GM23338 (cell line): ENCODE measurements at regions not wholly inside any gene's neighbourhood (a gene's known extent, or its start where the extent isn't known, plus 50 kb on each side); places are given as distances from the start of the nearest gene placed in this dataset.

Source experiments
- ATAC-seq: fragments of 200-7000 bp; cut with Tn5 transposase; 3 replicates; pipeline ENCODE4 v1.9.1; 2020
- DNase-seq: peaks from one replicate; pipeline ENCODE4 v3.0.0-alpha.2; 2015; ENCODE audit warnings: low spot score
- H2AFZ ChIP-seq: fragments of 200-600 bp; sonication (generic); 2 replicates; pipeline ENCODE4 v1.8.0; 2016; ENCODE audit warnings: antibody characterized with exemption, mild to moderate bottlenecking, moderate library complexity
- H3F3A ChIP-seq: fragments of 200-600 bp; sonication (generic); replicated peaks from 2 replicates; pipeline ENCODE4 v1.8.0; 2017; ENCODE audit warnings: antibody characterized with exemption, mixed run types, low read depth
- H3K27ac ChIP-seq: fragments of 200-600 bp; sonication (generic); 2 replicates; pipeline ENCODE4 v1.6.1; 2016; ENCODE audit warnings: low read depth
- H3K27me3 ChIP-seq: fragments of 200-600 bp; sonication (generic); 2 replicates; pipeline ENCODE4 v1.8.0; 2016; ENCODE audit warnings: mild to moderate bottlenecking, mixed run types, moderate library complexity; ENCODE audit not compliant: insufficient read depth
- H3K36me3 ChIP-seq: fragments of 200-600 bp; sonication (generic); 2 replicates; pipeline ENCODE4 v1.8.0; 2016; ENCODE audit warnings: mild to moderate bottlenecking; ENCODE audit not compliant: insufficient read depth
- H3K4me1 ChIP-seq: fragments of 200-600 bp; sonication (generic); 2 replicates; pipeline ENCODE4 v1.8.0; 2016; ENCODE audit warnings: mild to moderate bottlenecking, moderate library complexity; ENCODE audit not compliant: insufficient read depth
- H3K4me2 ChIP-seq: fragments of 200-600 bp; sonication (generic); 2 replicates; pipeline ENCODE4 v1.7.1; 2017; ENCODE audit warnings: mixed run types
- H3K4me3 ChIP-seq: fragments of 200-600 bp; sonication (generic); 2 replicates; pipeline ENCODE4 v1.6.1; 2016; ENCODE audit warnings: mixed run types
- H3K79me2 ChIP-seq: fragments of 200-600 bp; sonication (generic); replicated peaks from 2 replicates; pipeline ENCODE4 v1.8.0; 2017; ENCODE audit warnings: mild to moderate bottlenecking; ENCODE audit not compliant: insufficient read depth
- H3K9me2 ChIP-seq: fragments of 200-600 bp; sonication (generic); 2 replicates; pipeline ENCODE4 v1.8.0; 2017; ENCODE audit not compliant: insufficient read depth
- H4K20me1 ChIP-seq: fragments of 200-600 bp; sonication (generic); replicated peaks from 2 replicates; pipeline ENCODE4 v1.8.0; 2017; ENCODE audit warnings: mild to moderate bottlenecking; ENCODE audit not compliant: insufficient read depth
- H3K27ac Mint-ChIP-seq: 2 replicates; pipeline ENCODE4 v1.8.0; 2020; ENCODE audit warnings: inconsistent platforms, mild to moderate bottlenecking, moderate library complexity, mixed read lengths
- H3K27me3 Mint-ChIP-seq: 3 replicates; pipeline ENCODE4 v1.8.0; 2022; ENCODE audit warnings: low read depth, mild to moderate bottlenecking, moderate library complexity, mixed read lengths, inconsistent platforms; ENCODE audit not compliant: insufficient read depth, poor library complexity
- H3K36me3 Mint-ChIP-seq: 3 replicates; pipeline ENCODE4 v1.8.0; 2021; ENCODE audit warnings: low read depth, mild to moderate bottlenecking, inconsistent platforms, moderate library complexity, mixed read lengths
- H3K4me1 Mint-ChIP-seq: 3 replicates; pipeline ENCODE4 v1.8.0; 2020; ENCODE audit warnings: mild to moderate bottlenecking, inconsistent platforms, mixed read lengths
- H3K4me3 Mint-ChIP-seq: 3 replicates; pipeline ENCODE4 v1.8.0; 2021; ENCODE audit warnings: moderate library complexity, mild to moderate bottlenecking, inconsistent platforms, mixed read lengths
- H3K9me3 Mint-ChIP-seq: 3 replicates; pipeline ENCODE4 v1.8.0; 2020; ENCODE audit warnings: moderate library complexity, mild to moderate bottlenecking, inconsistent platforms, mixed read lengths
- CTCF ChIP-seq, 2 experiments: fragments of 200-600 bp in 1 of 2; sonication (generic) in 1 of 2; conservative IDR thresholded peaks; 2 replicates each; pipeline versions ENCODE4 v1.5.1 to v1.6.1; 2016 to 2017; ENCODE audit warnings: antibody characterized with exemption in 2 of 2, low read depth in 2 of 2, mild to moderate bottlenecking in 2 of 2, moderate library complexity in 1 of 2
- ETS1 ChIP-seq: IDR thresholded peaks from 2 replicates; pipeline ENCODE4 v1.6.1; 2016; ENCODE audit warnings: antibody characterized with exemption
- EZH2 ChIP-seq: fragments of 200-600 bp; sonication (generic); IDR thresholded peaks from one replicate; pipeline ENCODE4 v1.8.0; 2017; ENCODE audit warnings: antibody characterized with exemption, mild to moderate bottlenecking, low read depth; ENCODE audit not compliant: unreplicated experiment
- JUNB ChIP-seq: IDR thresholded peaks from one replicate; pipeline ENCODE4 v1.6.1; 2016; ENCODE audit warnings: antibody characterized with exemption; ENCODE audit not compliant: unreplicated experiment
- NANOG ChIP-seq: IDR thresholded peaks from 2 replicates; pipeline ENCODE4 v1.6.1; 2016; ENCODE audit warnings: antibody characterized with exemption, borderline replicate concordance
- STAT1 ChIP-seq: IDR thresholded peaks from one replicate; pipeline ENCODE4 v1.6.1; 2016; ENCODE audit warnings: antibody characterized with exemption; ENCODE audit not compliant: unreplicated experiment
- ZNF114 ChIP-seq: fragments of 250-450 bp; sonication (Bioruptor Pico); IDR thresholded peaks from 2 replicates; pipeline ENCODE4 v1.5.0; 2020; ENCODE audit warnings: mild to moderate bottlenecking, moderate library complexity

GRCh38 chrX:96183391-96183790, 501.3 kb upstream of the DIAPH2 start:
- H3K9me3 Mint-ChIP-seq: no peaks in the 10 kb centered on the region
- H3K27me3 Mint-ChIP-seq: no peaks in the 10 kb centered on the region
- Histone ChIP-seq H3K4me2 (no peak overlapping the region), H3F3A (no peaks in the 10 kb centered on the region), H3K27me3 (no peaks in the 10 kb centered on the region), H3K4me3 (no peak overlapping the region), H3K4me1 (peaks cover 7% of the 10 kb centered on the region; the same call in 1 of the 2 replicates), H2AFZ (no peak overlapping the region), H3K9me2 (no peaks in the 10 kb centered on the region), H4K20me1 (no peaks in the 10 kb centered on the region), H3K36me3 (no peaks in the 10 kb centered on the region), H3K79me2 (no peaks in the 10 kb centered on the region), H3K27ac (no peak overlapping the region)
- H3K4me3 Mint-ChIP-seq: no peak overlapping the region
- no peaks in the 10 kb centered on the region for H3K36me3 Mint-ChIP-seq
- peaks cover 17% of the 10 kb centered on the region; the same call in 2 of the 3 replicates for H3K4me1 Mint-ChIP-seq
- no peak for ATAC-seq
- DNase-seq: no peak
- H3K27ac Mint-ChIP-seq: no peak overlapping the region
- TF ChIP-seq CTCF (conservative IDR thresholded peaks at IDR 0.05; ENCODE audit: low read depth in 2 of 2): no peak
- no peak for TF ChIP-seq NANOG
- no peak for TF ChIP-seq ETS1
- no peak for TF ChIP-seq ZNF114
- no peak for TF ChIP-seq STAT1
- TF ChIP-seq JUNB: no peak

GRCh38 chrX:96183843-96184242, 500.8 kb upstream of the DIAPH2 start:
- no peak for ATAC-seq
- Histone ChIP-seq H3K4me2 (no peak overlapping the region), H3K36me3 (no peaks in the 10 kb centered on the region), H3K27ac (no peak overlapping the region), H3K4me3 (no peak overlapping the region), H3K4me1 (peaks cover 7% of the 10 kb centered on the region; the same call in 1 of the 2 replicates), H2AFZ (no peak overlapping the region), H3K79me2 (no peaks in the 10 kb centered on the region), H3K27me3 (no peaks in the 10 kb centered on the region), H3K9me2 (no peaks in the 10 kb centered on the region), H3F3A (no peaks in the 10 kb centered on the region), H4K20me1 (no peaks in the 10 kb centered on the region)
- TF ChIP-seq CTCF (conservative IDR thresholded peaks at IDR 0.05; ENCODE audit: low read depth in 2 of 2) (peak; percentile 47 to 58), EZH2 (no peak)
- peaks cover 17% of the 10 kb centered on the region; the same call in 2 of the 3 replicates for H3K4me1 Mint-ChIP-seq
- H3K4me3 Mint-ChIP-seq: no peak overlapping the region
- peak; percentile 16 for DNase-seq
- H3K36me3 Mint-ChIP-seq: no peaks in the 10 kb centered on the region
- H3K9me3 Mint-ChIP-seq: no peaks in the 10 kb centered on the region
- H3K27ac Mint-ChIP-seq: no peak overlapping the region
- H3K27me3 Mint-ChIP-seq: no peaks in the 10 kb centered on the region
